GM18867 (cell line): ENCODE measurements at regions not wholly inside any gene's neighbourhood (a gene's known extent, or its start where the extent isn't known, plus 50 kb on each side); places are given as distances from the start of the nearest gene placed in this dataset.

ENCODE experiments used
- ATAC-seq: cut with Tn5 transposase; IDR thresholded peaks from one replicate; pipeline ENCODE4 v1.9.1; 2021; ENCODE audit warnings: mild to moderate bottlenecking, moderate library complexity; ENCODE audit not compliant: unreplicated experiment

DNA sequence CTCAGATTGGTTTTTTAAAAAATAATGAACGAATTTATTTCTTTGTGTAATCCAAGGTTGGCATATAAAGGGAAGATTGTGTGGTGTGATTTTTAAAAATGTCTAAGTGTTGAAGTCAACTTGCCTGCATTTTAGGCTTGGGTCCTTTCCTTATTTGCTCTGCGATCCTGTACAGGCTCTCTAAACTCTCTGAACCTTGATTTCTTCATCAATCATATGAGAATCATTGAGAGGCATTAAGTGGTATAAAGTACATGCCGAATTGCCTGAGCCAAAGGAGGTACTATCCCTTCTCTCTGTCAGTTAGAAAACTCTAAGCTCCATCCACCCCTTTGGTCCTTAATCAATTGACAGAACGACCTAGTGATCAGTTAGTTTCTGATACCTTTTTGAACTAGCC is 440.4 kb upstream of the MEX3C start:
- no peak for ATAC-seq

DNA sequence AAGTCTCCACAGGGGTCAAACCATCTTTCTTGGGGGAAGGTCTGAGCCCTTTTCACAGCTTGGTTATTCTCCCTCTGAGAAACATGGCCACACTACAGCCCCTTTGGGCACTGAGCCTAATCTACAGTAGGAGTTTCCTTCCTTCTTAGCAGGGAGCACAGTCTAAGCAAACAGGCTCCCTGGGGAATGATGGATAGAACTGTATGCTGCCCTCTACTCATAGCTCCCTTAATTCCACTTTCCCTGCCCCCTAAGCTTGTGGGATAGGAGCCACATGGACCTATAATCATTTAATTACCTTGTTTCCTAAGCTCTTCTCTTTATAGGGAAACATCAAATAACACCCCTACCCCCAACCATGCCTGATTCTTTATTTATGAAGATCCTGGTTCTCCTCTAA is 442.1 kb upstream of the MEX3C start:
- ATAC-seq: no peak

DNA sequence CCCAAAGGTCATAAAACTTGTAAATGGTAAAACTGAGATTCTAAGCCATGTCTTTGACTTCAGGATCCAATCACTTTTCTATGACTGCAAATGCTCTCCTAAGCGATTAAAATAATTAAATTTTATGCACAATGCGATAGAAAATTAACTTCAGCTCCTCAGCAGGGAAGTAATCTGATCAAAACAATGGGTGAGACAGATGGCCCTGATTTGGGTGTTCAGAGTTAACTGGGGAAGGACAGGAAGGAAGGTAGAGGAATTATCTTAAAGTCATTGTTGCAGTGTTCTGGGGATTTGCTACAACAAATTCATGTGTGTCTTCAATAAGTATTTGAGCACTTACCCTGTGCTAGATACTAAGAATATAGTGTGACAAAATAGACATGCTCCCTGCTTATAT is 446.0 kb upstream of the MEX3C start:
- ATAC-seq: no peak

GRCh38 chr18:51645607-51646006 is 448.1 kb upstream of the MEX3C start:
- ATAC-seq: no peak

DNA sequence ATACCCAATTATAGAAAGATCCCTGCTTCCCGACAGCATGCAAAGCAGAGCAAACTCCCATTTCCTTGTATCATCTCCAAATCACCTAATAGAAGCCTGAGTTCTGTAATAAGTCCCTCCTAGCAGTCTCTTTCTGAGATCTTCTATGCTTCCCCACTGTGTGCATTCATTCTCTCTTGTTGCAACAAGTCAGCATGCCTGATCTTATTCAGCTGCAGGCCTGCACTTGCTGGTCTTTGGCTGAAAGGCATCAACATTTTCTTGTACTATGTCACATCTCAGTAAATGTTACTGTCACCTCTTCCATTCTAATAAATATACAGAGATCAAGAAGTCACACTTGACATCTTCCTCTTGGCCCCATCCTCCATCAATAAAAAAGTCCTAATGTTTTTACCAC is 449.9 kb upstream of the MEX3C start:
- no peak for ATAC-seq

- ATAC-seq: no peak
These were observed 450.5 kb upstream of the MEX3C start for GRCh38 chr18:51647942-51648341.

DNA sequence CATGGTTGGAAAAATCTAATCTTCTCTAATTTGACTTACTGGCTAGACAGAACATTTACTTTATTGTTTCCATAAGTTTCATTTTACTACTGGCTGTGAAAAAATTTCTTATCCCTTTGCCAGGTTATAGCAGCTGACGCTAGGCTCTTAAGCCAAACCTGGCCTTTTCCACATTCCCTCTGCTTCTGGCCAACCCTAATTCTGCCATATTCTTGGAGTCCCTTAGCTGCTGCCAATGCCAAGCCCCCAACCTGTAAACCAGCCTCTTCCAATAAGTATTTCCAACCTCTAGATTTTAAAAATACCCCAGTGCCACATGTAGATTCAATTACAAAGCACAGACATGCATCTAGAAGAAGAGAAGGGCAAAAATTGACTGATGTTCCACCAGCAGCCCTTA is 452.3 kb upstream of the MEX3C start:
- ATAC-seq: no peak

DNA sequence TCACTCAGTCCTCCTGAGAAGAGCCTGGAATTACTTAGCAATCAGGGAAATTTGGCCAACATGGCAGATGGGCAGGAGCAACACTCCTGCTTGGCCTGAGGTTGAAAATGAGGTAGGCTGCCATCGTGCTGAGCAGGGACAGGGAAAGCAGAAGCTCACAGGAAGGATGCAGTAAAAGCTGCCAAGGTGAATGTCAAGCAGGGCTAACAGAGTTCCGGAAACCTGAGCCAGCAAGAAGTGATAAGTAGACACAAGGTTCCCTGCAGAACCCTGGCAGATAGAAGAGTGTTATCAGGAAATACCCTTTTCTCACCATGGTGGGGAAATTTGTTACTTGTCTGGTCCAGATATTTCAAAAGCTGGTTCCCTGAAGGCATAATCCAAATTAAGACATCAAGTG is 454.3 kb upstream of the MEX3C start:
- no peak for ATAC-seq

- no peak for ATAC-seq
These were observed 456.2 kb upstream of the MEX3C start for GRCh38 chr18:51653507-51654213.

DNA sequence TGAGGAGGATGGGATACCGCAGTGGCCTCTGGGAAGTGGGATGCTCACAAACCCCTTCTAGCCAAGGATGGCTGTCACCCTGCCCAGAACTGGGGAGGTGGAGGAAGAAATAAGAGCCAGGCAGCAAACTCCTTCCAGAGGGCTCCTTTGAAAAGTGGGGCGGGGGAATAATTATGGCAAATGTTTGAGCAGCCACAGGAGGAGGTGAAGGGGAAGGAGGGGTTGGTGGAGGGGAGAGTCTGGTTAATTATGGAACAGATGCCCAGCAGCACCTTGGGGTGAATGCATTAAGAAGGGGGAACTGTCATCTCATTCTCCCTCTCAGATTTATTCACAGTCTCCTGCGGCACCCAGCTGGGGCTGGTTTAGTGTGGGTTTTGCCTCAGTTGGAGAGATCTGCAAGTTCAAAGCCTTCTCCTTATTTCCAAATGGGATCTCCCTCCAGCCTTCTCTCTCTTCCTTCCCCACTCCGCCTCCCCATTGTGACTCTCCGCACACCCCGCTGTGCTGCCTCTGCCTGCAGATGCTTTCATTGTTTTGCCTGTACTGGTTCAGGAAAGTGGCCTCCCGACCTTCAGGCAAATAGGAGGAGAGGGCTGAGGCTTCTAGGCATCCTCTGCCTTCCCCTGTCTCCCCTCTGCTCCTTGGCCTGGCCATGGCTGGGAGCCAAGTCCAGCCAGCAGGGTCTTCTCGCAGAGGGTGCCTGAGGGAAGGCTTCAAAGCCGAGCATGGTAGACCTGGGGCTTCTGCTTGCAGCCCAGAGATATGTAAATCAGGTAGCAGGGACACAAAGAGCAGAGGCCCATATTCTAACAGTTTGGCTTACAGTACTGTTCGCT is 457.2 kb upstream of the MEX3C start:
- peak; percentile 86 for ATAC-seq

GRCh38 chr18:51655327-51655698 is 457.8 kb upstream of the MEX3C start:
- ATAC-seq: peak; percentile 90

DNA sequence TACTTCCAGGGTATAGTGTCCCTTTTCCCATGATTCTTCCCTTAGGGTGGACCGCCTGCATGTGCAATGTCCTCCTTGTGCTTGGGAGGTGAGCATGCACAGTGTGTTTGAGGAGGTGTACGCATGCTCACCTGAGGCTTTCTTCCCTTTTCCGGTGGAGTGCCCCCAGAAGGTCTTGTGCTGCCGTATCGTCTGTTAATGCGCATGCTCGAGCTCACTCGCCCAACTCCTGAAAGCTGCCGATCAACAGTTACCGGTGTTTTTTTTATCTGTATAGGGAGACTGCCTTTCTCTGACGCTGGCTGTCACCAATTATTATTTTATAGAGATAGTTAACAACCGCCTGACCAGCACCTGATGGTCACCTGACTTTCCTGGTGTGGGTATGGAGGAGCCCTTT is 458.8 kb upstream of the MEX3C start:
- ATAC-seq: no peak

DNA sequence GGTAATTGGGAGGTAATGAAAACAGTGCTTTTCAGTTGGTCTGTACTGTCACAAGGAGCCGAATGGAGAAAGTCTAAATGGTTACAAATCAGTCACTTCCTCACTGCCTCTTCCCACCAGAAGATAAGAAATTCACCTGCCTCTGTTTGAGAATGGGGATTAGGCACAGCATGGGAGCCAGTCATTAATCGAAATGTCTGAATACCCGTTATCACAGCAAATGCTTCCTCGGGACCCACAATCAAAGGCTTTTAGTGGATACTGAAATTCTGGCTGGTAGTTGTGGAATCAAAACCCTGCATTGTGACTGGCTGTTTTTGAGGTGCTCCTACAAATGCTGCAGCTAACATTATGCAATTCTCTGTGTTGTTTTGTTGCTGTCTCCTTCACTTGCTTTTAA is 461.0 kb upstream of the MEX3C start:
- ATAC-seq: no peak

GRCh38 chr18:51659781-51660180 is 462.3 kb upstream of the MEX3C start:
- no peak for ATAC-seq

- ATAC-seq: no peak
These were observed 462.8 kb upstream of the MEX3C start for GRCh38 chr18:51660188-51660715.

- ATAC-seq: no peak
These were observed 466.8 kb upstream of the MEX3C start for GRCh38 chr18:51664236-51664635.

DNA sequence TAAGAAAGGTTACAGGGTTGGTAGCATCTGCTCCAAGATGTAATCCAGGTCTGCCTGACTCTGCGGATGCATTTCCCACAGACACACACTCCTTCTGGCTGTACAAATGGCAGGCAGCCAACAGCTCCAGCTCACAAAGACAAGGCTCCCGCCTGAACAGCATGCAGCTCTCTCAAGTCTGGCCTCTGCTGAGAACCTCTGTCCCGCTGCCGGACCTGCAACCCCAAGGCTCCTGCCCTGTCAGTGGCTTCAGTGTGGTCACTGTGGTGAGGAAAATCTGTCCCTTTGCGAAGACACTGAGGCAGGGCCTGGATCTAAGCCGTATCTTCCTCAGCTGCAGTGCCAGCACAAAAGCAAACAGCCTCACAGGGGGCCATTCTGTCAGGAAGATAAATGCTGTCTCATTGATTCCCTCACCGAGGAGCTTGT is 469.3 kb upstream of the MEX3C start:
- no peak for ATAC-seq

GRCh38 chr18:51668101-51668500 is 470.6 kb upstream of the MEX3C start:
- ATAC-seq: peak; percentile 77

- peak; percentile 35 for ATAC-seq
These were observed 471.1 kb upstream of the MEX3C start for GRCh38 chr18:51668607-51669006.

- no peak for ATAC-seq
These were observed 489.1 kb upstream of the MEX3C start for GRCh38 chr18:51686590-51686989.

- ATAC-seq: no peak
These were observed 490.5 kb upstream of the MEX3C start for GRCh38 chr18:51687845-51688585.
